ENCODE measurements at regions not wholly inside any gene's neighbourhood (a gene's known extent, or its start where the extent isn't known, plus 50 kb on each side); places are given as distances from the start of the nearest gene placed in this dataset.
A peak's percentile ranks its signal among the peaks of the same experiment; 100 is the strongest.

- DNase-seq (no peak), ATAC-seq (no peak)
- Mint-ChIP-seq H3K4me3 (no peak overlapping the region), H3K9me3 (peaks cover 0 to 6% (median 0%) of the 10 kb centered on the region in 11 donors), H3K27me3 (peaks cover 0 to 31% (median 0%) of the 10 kb centered on the region in 5 donors), H3K36me3 (peaks cover 0 to 7% (median 0%) of the 10 kb centered on the region in 5 donors), H3K4me1 (peaks cover 9 to 22% (median 11%) of the 10 kb centered on the region in 7 donors), H3K27ac (peak overlapping the region in 4 of 9 donors; percentile 14 to 88 (median 80))
- Histone ChIP-seq H3K9me3 (ENCODE audit: control insufficient read depth in 2 of 3, low read length in 3 of 3) (no peaks in the 10 kb centered on the region), H3K4me3 (ENCODE audit: low read length) (no peak overlapping the region), H3K4me1 (ENCODE audit: control insufficient read depth in 2 of 2, insufficient read depth in 2 of 2, low read length in 2 of 2) (peaks cover 9 to 25% of the 10 kb centered on the region in 2 donors), H3K27me3 (ENCODE audit: control insufficient read depth in 2 of 2, insufficient read depth in 2 of 2, low read length in 2 of 2) (no peaks in the 10 kb centered on the region), H3K36me3 (ENCODE audit: control insufficient read depth in 2 of 3, insufficient read depth in 3 of 3, low read length in 3 of 3) (no peaks in the 10 kb centered on the region), H3K27ac (ENCODE audit: low read depth, low read length) (no peak overlapping the region)
- ChIA-PET POLR2A (interaction anchor here (0.7 to 2.6 kb wide), 5 partner anchors 10 to 90 kb away, joined by 3 to 9 read pairs (median 4); no protein-coding TSS in a partner anchor), CTCF (no interaction called here)
- intact Hi-C loops (cut with micrococcal nuclease), result no loop called here
Observed at GRCh38 chr2:136226903-136227302, 109.0 kb upstream of the CXCR4 start.

- Histone ChIP-seq H3K27ac (ENCODE audit: low read depth, low read length) (no peak overlapping the region), H3K4me1 (ENCODE audit: control insufficient read depth in 2 of 2, insufficient read depth in 2 of 2, low read length in 2 of 2) (peaks cover 9 to 25% of the 10 kb centered on the region in 2 donors), H3K4me3 (ENCODE audit: low read length) (no peak overlapping the region), H3K36me3 (ENCODE audit: control insufficient read depth in 2 of 3, insufficient read depth in 3 of 3, low read length in 3 of 3) (no peaks in the 10 kb centered on the region), H3K27me3 (ENCODE audit: control insufficient read depth in 2 of 2, insufficient read depth in 2 of 2, low read length in 2 of 2) (no peaks in the 10 kb centered on the region), H3K9me3 (ENCODE audit: control insufficient read depth in 2 of 3, low read length in 3 of 3) (no peaks in the 10 kb centered on the region)
- Mint-ChIP-seq H3K36me3 (peaks cover 0 to 7% (median 0%) of the 10 kb centered on the region in 5 donors), H3K27me3 (peaks cover 0 to 24% (median 0%) of the 10 kb centered on the region in 5 donors), H3K9me3 (peaks cover 0 to 6% (median 0%) of the 10 kb centered on the region in 11 donors), H3K4me3 (peak overlapping the region in 4 of 10 donors; percentile 1 to 19 (median 11)), H3K4me1 (peaks cover 9 to 16% (median 10%) of the 10 kb centered on the region in 7 donors), H3K27ac (peak overlapping the region in 7 of 9 donors; percentile 54 to 94 (median 82))
- DNase-seq (peak in 6 of 9 donors; percentile 27 to 51 (median 45)), ATAC-seq (peak; percentile 90)
- CTCF ChIA-PET, result no interaction called here
- intact Hi-C loops (cut with micrococcal nuclease), result no loop called here
- POLR2A ChIA-PET, result interaction anchor here (0.7 to 2.6 kb wide), 7 partner anchors 10 to 109 kb away, joined by 3 to 9 read pairs (median 3); no protein-coding TSS in a partner anchor
Observed at GRCh38 chr2:136225950-136226835, 108.2 kb upstream of the CXCR4 start.

GRCh38 chr2:136223274-136223673, 105.3 kb upstream of the CXCR4 start:
- POLR2A ChIA-PET, result no interaction called here
- no peak overlapping the region for H3K4me3 ChIP-seq (ENCODE audit: low read length)

GRCh38 chr2:136222862-136223261, 104.9 kb upstream of the CXCR4 start:
- DNase-seq (no peak), ATAC-seq (no peak)
- Histone ChIP-seq H3K36me3 (ENCODE audit: control insufficient read depth in 2 of 3, insufficient read depth in 3 of 3, low read length in 3 of 3) (no peaks in the 10 kb centered on the region), H3K27me3 (ENCODE audit: control insufficient read depth in 2 of 2, insufficient read depth in 2 of 2, low read length in 2 of 2) (no peaks in the 10 kb centered on the region), H3K27ac (ENCODE audit: low read depth, low read length) (no peak overlapping the region), H3K4me3 (ENCODE audit: low read length) (no peak overlapping the region), H3K4me1 (ENCODE audit: control insufficient read depth in 2 of 2, insufficient read depth in 2 of 2, low read length in 2 of 2) (peaks cover 9 to 25% of the 10 kb centered on the region in 2 donors), H3K9me3 (ENCODE audit: control insufficient read depth in 2 of 3, low read length in 3 of 3) (no peaks in the 10 kb centered on the region)
- H3K27ac Mint-ChIP-seq, result no peak overlapping the region
- H3K4me3 Mint-ChIP-seq, result no peak overlapping the region
- ChIA-PET POLR2A (no interaction called here), CTCF (no interaction called here)
- peaks cover 0 to 10% (median 0%) of the 10 kb centered on the region in 5 donors for H3K27me3 Mint-ChIP-seq
- peaks cover 0 to 2% (median 0%) of the 10 kb centered on the region in 11 donors for H3K9me3 Mint-ChIP-seq
- intact Hi-C loops (cut with micrococcal nuclease), result no loop called here
- peaks cover 8 to 15% (median 10%) of the 10 kb centered on the region in 7 donors for H3K4me1 Mint-ChIP-seq
- H3K36me3 Mint-ChIP-seq, result peaks cover 0 to 4% (median 0%) of the 10 kb centered on the region in 5 donors

More at GRCh38 chr2:136223274-136223673, 105.3 kb upstream of the CXCR4 start:
- Histone ChIP-seq H3K4me1 (ENCODE audit: control insufficient read depth in 2 of 2, insufficient read depth in 2 of 2, low read length in 2 of 2) (peaks cover 9 to 25% of the 10 kb centered on the region in 2 donors), H3K27me3 (ENCODE audit: control insufficient read depth in 2 of 2, insufficient read depth in 2 of 2, low read length in 2 of 2) (no peaks in the 10 kb centered on the region), H3K36me3 (ENCODE audit: control insufficient read depth in 2 of 3, insufficient read depth in 3 of 3, low read length in 3 of 3) (no peaks in the 10 kb centered on the region), H3K27ac (ENCODE audit: low read depth, low read length) (no peak overlapping the region), H3K9me3 (ENCODE audit: control insufficient read depth in 2 of 3, low read length in 3 of 3) (no peaks in the 10 kb centered on the region)
- CTCF ChIA-PET, result no interaction called here
- ATAC-seq (no peak), DNase-seq (no peak)
- Mint-ChIP-seq H3K4me1 (peaks cover 8 to 15% (median 10%) of the 10 kb centered on the region in 7 donors), H3K4me3 (no peak overlapping the region), H3K9me3 (peaks cover 0 to 2% (median 0%) of the 10 kb centered on the region in 11 donors), H3K27ac (no peak overlapping the region), H3K36me3 (peaks cover 0 to 4% (median 0%) of the 10 kb centered on the region in 5 donors), H3K27me3 (peaks cover 0 to 12% (median 0%) of the 10 kb centered on the region in 5 donors)
- intact Hi-C loops (cut with micrococcal nuclease), result no loop called here

- Mint-ChIP-seq H3K4me1 (peaks cover 5 to 16% (median 10%) of the 10 kb centered on the region in 7 donors), H3K27ac (no peak overlapping the region), H3K4me3 (no peak overlapping the region), H3K9me3 (peaks cover 0 to 2% (median 0%) of the 10 kb centered on the region in 11 donors), H3K36me3 (peaks cover 0 to 4% (median 0%) of the 10 kb centered on the region in 5 donors), H3K27me3 (peaks cover 0 to 13% (median 0%) of the 10 kb centered on the region in 5 donors)
- ChIA-PET POLR2A (interaction anchor here (0.6 to 1.6 kb wide), 2 partner anchors 89 to 130 kb away, joined by 4 read pairs; no protein-coding TSS in a partner anchor), CTCF (no interaction called here)
- no peak for ATAC-seq
- Histone ChIP-seq H3K27me3 (ENCODE audit: control insufficient read depth in 2 of 2, insufficient read depth in 2 of 2, low read length in 2 of 2) (no peaks in the 10 kb centered on the region), H3K36me3 (ENCODE audit: control insufficient read depth in 2 of 3, insufficient read depth in 3 of 3, low read length in 3 of 3) (no peaks in the 10 kb centered on the region), H3K4me3 (ENCODE audit: low read length) (no peak overlapping the region), H3K9me3 (ENCODE audit: control insufficient read depth in 2 of 3, low read length in 3 of 3) (no peaks in the 10 kb centered on the region), H3K27ac (ENCODE audit: low read depth, low read length) (no peak overlapping the region), H3K4me1 (ENCODE audit: control insufficient read depth in 2 of 2, insufficient read depth in 2 of 2, low read length in 2 of 2) (peaks cover 7 to 16% of the 10 kb centered on the region in 2 donors)
- DNase-seq, result no peak
- intact Hi-C loops (cut with micrococcal nuclease), result no loop called here
Observed at GRCh38 chr2:136221026-136221425, 103.1 kb upstream of the CXCR4 start.

- ChIA-PET CTCF (no interaction called here), POLR2A (interaction anchor here (0.5 to 1.1 kb wide), 3 partner anchors 23 to 83 kb away, joined by 3 read pairs; no protein-coding TSS in a partner anchor)
- ATAC-seq (no peak), DNase-seq (no peak)
- H3K4me3 Mint-ChIP-seq, result no peak overlapping the region
- Histone ChIP-seq H3K36me3 (ENCODE audit: control insufficient read depth in 2 of 3, insufficient read depth in 3 of 3, low read length in 3 of 3) (no peaks in the 10 kb centered on the region), H3K4me1 (ENCODE audit: control insufficient read depth in 2 of 2, insufficient read depth in 2 of 2, low read length in 2 of 2) (peaks cover 0 to 5% of the 10 kb centered on the region in 2 donors), H3K27me3 (ENCODE audit: control insufficient read depth in 2 of 2, insufficient read depth in 2 of 2, low read length in 2 of 2) (no peaks in the 10 kb centered on the region), H3K4me3 (ENCODE audit: low read length) (no peak overlapping the region), H3K9me3 (ENCODE audit: control insufficient read depth in 2 of 3, low read length in 3 of 3) (no peaks in the 10 kb centered on the region), H3K27ac (ENCODE audit: low read depth, low read length) (no peak overlapping the region)
- H3K27ac Mint-ChIP-seq, result no peak overlapping the region
- peaks cover 0 to 15% (median 0%) of the 10 kb centered on the region in 5 donors for H3K27me3 Mint-ChIP-seq
- H3K9me3 Mint-ChIP-seq, result peaks cover 0 to 2% (median 0%) of the 10 kb centered on the region in 11 donors
- H3K4me1 Mint-ChIP-seq, result peaks cover 0 to 12% (median 5%) of the 10 kb centered on the region in 7 donors
- H3K36me3 Mint-ChIP-seq, result peaks cover 0 to 4% (median 0%) of the 10 kb centered on the region in 5 donors
- intact Hi-C loops (cut with micrococcal nuclease), result no loop called here
Observed at GRCh38 chr2:136219963-136220362, 102.0 kb upstream of the CXCR4 start.

Measured in naive thymus-derived CD4-positive, alpha-beta T cell (primary cell).